ENCODE measurements at regions not wholly inside any gene's neighbourhood (a gene's known extent, or its start where the extent isn't known, plus 50 kb on each side); places are given as distances from the start of the nearest gene placed in this dataset.

DNA sequence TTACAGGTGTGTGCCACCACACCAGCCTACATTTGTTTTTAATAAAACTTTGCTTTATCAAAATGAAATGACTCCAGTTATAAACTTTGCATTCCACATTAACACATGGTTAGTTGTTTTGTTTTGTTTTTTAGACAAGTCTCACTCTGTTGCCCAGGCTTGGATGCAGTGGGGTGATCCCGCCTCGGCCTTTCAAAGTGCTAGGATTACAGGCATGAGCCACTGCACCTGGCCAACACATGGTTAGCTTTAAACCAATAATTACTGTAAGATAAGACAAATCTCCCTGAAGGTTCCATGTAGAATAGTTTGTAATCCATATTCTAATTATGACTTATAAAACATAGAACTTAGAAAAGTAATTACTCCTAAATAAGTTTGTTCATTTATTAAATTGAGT is 89.8 kb upstream of the MED13 start:
- Histone ChIP-seq H3K4me2 (ENCODE audit: extremely low read depth, insufficient read depth, low read length) (no peak overlapping the region), H3K9ac (ENCODE audit: insufficient read depth, low read length) (no peak overlapping the region), H4K20me1 (ENCODE audit: control insufficient read depth, extremely low read depth, insufficient read depth, low read length) (no peaks in the 10 kb centered on the region), H3K27ac (ENCODE audit: insufficient read depth, low read length) (no peak overlapping the region), H3K9me3 (ENCODE audit: control insufficient read depth, insufficient read depth, low read depth, low read length) (no peaks in the 10 kb centered on the region), H3K27me3 (ENCODE audit: control insufficient read depth, insufficient read depth, low read length) (no peaks in the 10 kb centered on the region), H3K36me3 (ENCODE audit: control insufficient read depth, insufficient read depth, low read length) (no peaks in the 10 kb centered on the region), H3K4me3 (replicated peaks in 1 of 4; ENCODE audit: control extremely low read depth in 1 of 4, insufficient read depth in 1 of 4, low read depth in 3 of 4, low read length in 4 of 4) (no peak overlapping the region), H2AFZ (ENCODE audit: low read length) (no peak overlapping the region), H3K79me2 (ENCODE audit: control insufficient read depth, insufficient read depth, low read length) (no peaks in the 10 kb centered on the region), H3K4me1 (ENCODE audit: control insufficient read depth, extremely low read depth, insufficient read depth, low read length) (no peaks in the 10 kb centered on the region)
- TF ChIP-seq CTCF (conservative IDR thresholded peaks at IDR 0.05 in 1 of 2, IDR thresholded peaks at IDR 0.05 in 1 of 2; ENCODE audit: low read depth in 1 of 2, low read length in 2 of 2) (no peak), EZH2 (IDR thresholded peaks at IDR 0.05; ENCODE audit: low read length, missing control alignments) (no peak)
- no peak for DNase-seq (ENCODE audit: low read depth in 2 of 2)

- no peak overlapping the region for H2AFZ ChIP-seq (ENCODE audit: low read length)
- no peaks in the 10 kb centered on the region for H3K36me3 ChIP-seq (ENCODE audit: control insufficient read depth, insufficient read depth, low read length)
- TF ChIP-seq CTCF (conservative IDR thresholded peaks at IDR 0.05 in 1 of 2, IDR thresholded peaks at IDR 0.05 in 1 of 2; ENCODE audit: low read depth in 1 of 2, low read length in 2 of 2) = no peak
- TF ChIP-seq EZH2 (IDR thresholded peaks at IDR 0.05; ENCODE audit: low read length, missing control alignments) = no peak
- H3K79me2 ChIP-seq (ENCODE audit: control insufficient read depth, insufficient read depth, low read length) = no peaks in the 10 kb centered on the region
- H4K20me1 ChIP-seq (ENCODE audit: control insufficient read depth, extremely low read depth, insufficient read depth, low read length) = no peaks in the 10 kb centered on the region
- no peak overlapping the region for H3K9ac ChIP-seq (ENCODE audit: insufficient read depth, low read length)
- DNase-seq (ENCODE audit: low read depth in 2 of 2) = no peak
- H3K4me1 ChIP-seq (ENCODE audit: control insufficient read depth, extremely low read depth, insufficient read depth, low read length) = no peaks in the 10 kb centered on the region
- no peak overlapping the region for H3K4me3 ChIP-seq (replicated peaks in 1 of 4; ENCODE audit: control extremely low read depth in 1 of 4, insufficient read depth in 1 of 4, low read depth in 3 of 4, low read length in 4 of 4)
- no peak overlapping the region for H3K4me2 ChIP-seq (ENCODE audit: extremely low read depth, insufficient read depth, low read length)
- no peak overlapping the region for H3K27ac ChIP-seq (ENCODE audit: insufficient read depth, low read length)
- peaks cover 3% of the 10 kb centered on the region for H3K27me3 ChIP-seq (ENCODE audit: control insufficient read depth, insufficient read depth, low read length)
- H3K9me3 ChIP-seq (ENCODE audit: control insufficient read depth, insufficient read depth, low read depth, low read length) = no peaks in the 10 kb centered on the region
These were observed 85.4 kb upstream of the MED13 start for GRCh38 chr17:62150471-62150870.

- H3K4me1 ChIP-seq (ENCODE audit: control insufficient read depth, extremely low read depth, insufficient read depth, low read length) = no peaks in the 10 kb centered on the region
- H3K27me3 ChIP-seq (ENCODE audit: control insufficient read depth, insufficient read depth, low read length) = peaks cover 3% of the 10 kb centered on the region
- H3K9me3 ChIP-seq (ENCODE audit: control insufficient read depth, insufficient read depth, low read depth, low read length) = no peaks in the 10 kb centered on the region
- H4K20me1 ChIP-seq (ENCODE audit: control insufficient read depth, extremely low read depth, insufficient read depth, low read length) = no peaks in the 10 kb centered on the region
- H3K79me2 ChIP-seq (ENCODE audit: control insufficient read depth, insufficient read depth, low read length) = no peaks in the 10 kb centered on the region
- H3K4me2 ChIP-seq (ENCODE audit: extremely low read depth, insufficient read depth, low read length) = no peak overlapping the region
- no peak overlapping the region for H3K27ac ChIP-seq (ENCODE audit: insufficient read depth, low read length)
- no peak overlapping the region for H3K9ac ChIP-seq (ENCODE audit: insufficient read depth, low read length)
- TF ChIP-seq CTCF (conservative IDR thresholded peaks at IDR 0.05 in 1 of 2, IDR thresholded peaks at IDR 0.05 in 1 of 2; ENCODE audit: low read depth in 1 of 2, low read length in 2 of 2) (no peak), EZH2 (IDR thresholded peaks at IDR 0.05; ENCODE audit: low read length, missing control alignments) (no peak)
- H2AFZ ChIP-seq (ENCODE audit: low read length) = no peak overlapping the region
- H3K36me3 ChIP-seq (ENCODE audit: control insufficient read depth, insufficient read depth, low read length) = no peaks in the 10 kb centered on the region
- DNase-seq (ENCODE audit: low read depth in 2 of 2) = no peak
- no peak overlapping the region for H3K4me3 ChIP-seq (replicated peaks in 1 of 4; ENCODE audit: control extremely low read depth in 1 of 4, insufficient read depth in 1 of 4, low read depth in 3 of 4, low read length in 4 of 4)
These were observed 84.9 kb upstream of the MED13 start for GRCh38 chr17:62149961-62150360.
